A549 (cell line): ENCODE measurements at regions not wholly inside any gene's neighbourhood (a gene's known extent, or its start where the extent isn't known, plus 50 kb on each side); places are given as distances from the start of the nearest gene placed in this dataset.

ENCODE experiments used
- HDAC2 ChIP-seq: fragments of 200-600 bp; sonication (generic); IDR thresholded peaks from 2 replicates; pipeline ENCODE4 v1.6.1; 2016
- JUN ChIP-seq, 2 experiments: fragments of >200 bp; sonication (Bioruptor Twin); formaldehyde crosslinking; IDR thresholded peaks; 2 replicates in 1 of 2; 3 replicates in 1 of 2; pipeline ENCODE4 v1.6.1; 2016 to 2017
- POLR2A ChIP-seq: IDR thresholded peaks from 2 replicates; pipeline ENCODE4 v1.6.1; 2012; ENCODE audit warnings: mild to moderate bottlenecking, low read length
- RFX5 ChIP-seq: fragments of 450-650 bp; IDR thresholded peaks from 2 replicates; pipeline ENCODE4 v1.7.1; 2014; ENCODE audit warnings: antibody characterized with exemption, mild to moderate bottlenecking, moderate library complexity
- SMC3 ChIP-seq: fragments of >200 bp; sonication (Bioruptor Twin); formaldehyde crosslinking; IDR thresholded peaks from 3 replicates; pipeline ENCODE4 v1.6.1; 2018; ENCODE audit warnings: inconsistent platforms
- SREBF2 ChIP-seq: fragments of 450-650 bp; IDR thresholded peaks from 2 replicates; pipeline ENCODE4 v1.6.1; 2014; ENCODE audit warnings: mild to moderate bottlenecking, moderate library complexity
- TF ChIP-seq, protein P1 (sequence below): fragments of >200 bp; sonication (Bioruptor Twin); formaldehyde crosslinking; IDR thresholded peaks from 3 replicates; pipeline ENCODE4 v1.5.1; 2016
- TF ChIP-seq, protein P2 (sequence below): fragments of 200-600 bp; sonication (generic); IDR thresholded peaks from 2 replicates; pipeline ENCODE4 v1.6.1; 2016; ENCODE audit warnings: antibody characterized with exemption, mild to moderate bottlenecking, moderate library complexity

DNA sequence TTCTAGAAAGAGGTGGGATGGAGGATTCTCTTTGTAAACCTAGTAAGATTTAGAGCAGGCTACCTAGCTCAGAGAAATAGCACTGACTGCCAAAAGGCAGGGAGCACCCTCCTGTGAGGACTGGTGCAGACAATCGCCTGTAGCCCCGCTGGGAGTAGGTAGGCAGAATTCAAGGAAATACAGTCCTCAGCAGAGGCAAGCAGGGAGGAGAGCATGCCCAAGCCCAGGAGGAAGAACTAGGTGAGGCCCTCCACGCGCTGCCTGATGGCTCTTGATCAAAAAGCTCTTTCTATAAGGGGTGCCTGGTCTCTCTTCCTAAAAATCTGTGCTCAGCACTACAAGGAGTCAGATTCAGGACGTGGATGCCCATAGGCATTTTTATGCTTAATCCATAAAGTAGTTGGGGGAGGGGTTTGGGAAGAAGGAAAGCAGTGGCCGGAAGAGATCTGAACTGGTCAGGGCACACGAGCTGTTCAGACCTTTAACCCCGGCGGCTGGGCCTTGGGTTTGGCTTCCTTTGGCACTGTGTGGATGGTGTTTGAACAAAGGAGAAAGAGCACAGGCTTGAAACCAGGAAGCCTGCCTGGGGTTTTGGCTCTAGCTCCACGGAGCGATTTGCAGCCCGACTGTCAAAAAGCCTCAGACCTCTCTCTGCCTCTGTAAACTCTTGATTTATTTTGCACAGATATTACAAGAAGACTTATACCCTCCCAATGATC, 320.6 kb downstream of the FOXO1 start:
- TF ChIP-seq, protein P1, sequence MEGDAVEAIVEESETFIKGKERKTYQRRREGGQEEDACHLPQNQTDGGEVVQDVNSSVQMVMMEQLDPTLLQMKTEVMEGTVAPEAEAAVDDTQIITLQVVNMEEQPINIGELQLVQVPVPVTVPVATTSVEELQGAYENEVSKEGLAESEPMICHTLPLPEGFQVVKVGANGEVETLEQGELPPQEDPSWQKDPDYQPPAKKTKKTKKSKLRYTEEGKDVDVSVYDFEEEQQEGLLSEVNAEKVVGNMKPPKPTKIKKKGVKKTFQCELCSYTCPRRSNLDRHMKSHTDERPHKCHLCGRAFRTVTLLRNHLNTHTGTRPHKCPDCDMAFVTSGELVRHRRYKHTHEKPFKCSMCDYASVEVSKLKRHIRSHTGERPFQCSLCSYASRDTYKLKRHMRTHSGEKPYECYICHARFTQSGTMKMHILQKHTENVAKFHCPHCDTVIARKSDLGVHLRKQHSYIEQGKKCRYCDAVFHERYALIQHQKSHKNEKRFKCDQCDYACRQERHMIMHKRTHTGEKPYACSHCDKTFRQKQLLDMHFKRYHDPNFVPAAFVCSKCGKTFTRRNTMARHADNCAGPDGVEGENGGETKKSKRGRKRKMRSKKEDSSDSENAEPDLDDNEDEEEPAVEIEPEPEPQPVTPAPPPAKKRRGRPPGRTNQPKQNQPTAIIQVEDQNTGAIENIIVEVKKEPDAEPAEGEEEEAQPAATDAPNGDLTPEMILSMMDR = no peak
- TF ChIP-seq, protein P2, sequence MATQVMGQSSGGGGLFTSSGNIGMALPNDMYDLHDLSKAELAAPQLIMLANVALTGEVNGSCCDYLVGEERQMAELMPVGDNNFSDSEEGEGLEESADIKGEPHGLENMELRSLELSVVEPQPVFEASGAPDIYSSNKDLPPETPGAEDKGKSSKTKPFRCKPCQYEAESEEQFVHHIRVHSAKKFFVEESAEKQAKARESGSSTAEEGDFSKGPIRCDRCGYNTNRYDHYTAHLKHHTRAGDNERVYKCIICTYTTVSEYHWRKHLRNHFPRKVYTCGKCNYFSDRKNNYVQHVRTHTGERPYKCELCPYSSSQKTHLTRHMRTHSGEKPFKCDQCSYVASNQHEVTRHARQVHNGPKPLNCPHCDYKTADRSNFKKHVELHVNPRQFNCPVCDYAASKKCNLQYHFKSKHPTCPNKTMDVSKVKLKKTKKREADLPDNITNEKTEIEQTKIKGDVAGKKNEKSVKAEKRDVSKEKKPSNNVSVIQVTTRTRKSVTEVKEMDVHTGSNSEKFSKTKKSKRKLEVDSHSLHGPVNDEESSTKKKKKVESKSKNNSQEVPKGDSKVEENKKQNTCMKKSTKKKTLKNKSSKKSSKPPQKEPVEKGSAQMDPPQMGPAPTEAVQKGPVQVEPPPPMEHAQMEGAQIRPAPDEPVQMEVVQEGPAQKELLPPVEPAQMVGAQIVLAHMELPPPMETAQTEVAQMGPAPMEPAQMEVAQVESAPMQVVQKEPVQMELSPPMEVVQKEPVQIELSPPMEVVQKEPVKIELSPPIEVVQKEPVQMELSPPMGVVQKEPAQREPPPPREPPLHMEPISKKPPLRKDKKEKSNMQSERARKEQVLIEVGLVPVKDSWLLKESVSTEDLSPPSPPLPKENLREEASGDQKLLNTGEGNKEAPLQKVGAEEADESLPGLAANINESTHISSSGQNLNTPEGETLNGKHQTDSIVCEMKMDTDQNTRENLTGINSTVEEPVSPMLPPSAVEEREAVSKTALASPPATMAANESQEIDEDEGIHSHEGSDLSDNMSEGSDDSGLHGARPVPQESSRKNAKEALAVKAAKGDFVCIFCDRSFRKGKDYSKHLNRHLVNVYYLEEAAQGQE = no peak
- TF ChIP-seq POLR2A (no peak), JUN (IDR thresholded peaks at IDR 0.05) (no peak), RFX5 (no peak), SREBF2 (no peak), SMC3 (no peak), HDAC2 (no peak)
